ENCODE measurements at regions not wholly inside any gene's neighbourhood (a gene's known extent, or its start where the extent isn't known, plus 50 kb on each side); places are given as distances from the start of the nearest gene placed in this dataset.

DNA sequence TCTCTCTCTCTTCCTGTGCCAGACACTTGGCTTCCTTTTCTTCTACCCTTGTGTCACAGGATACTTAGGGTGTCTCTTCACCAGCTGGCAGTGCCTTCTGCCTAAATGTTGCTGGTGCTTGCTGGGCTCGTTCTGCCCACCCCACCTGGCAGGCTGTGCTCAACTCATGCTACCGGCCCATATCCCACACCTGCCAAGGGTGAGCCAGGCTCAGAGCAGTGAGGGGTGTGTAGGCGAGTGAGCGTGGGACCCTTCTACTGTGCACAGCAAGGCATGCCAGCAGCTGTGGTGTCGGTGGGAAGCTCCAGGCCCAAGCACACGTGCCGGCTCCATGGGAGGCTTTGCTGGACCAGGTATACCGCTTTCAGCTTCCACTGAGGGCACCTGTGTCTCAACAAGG lies 1626.7 kb upstream of the ACO1 start:
- no peaks in the 10 kb centered on the region for H3K36me3 ChIP-seq (ENCODE audit: insufficient read depth, insufficient read length, low read length)
- no peak overlapping the region for H3K4me3 ChIP-seq (ENCODE audit: insufficient read length, low read depth)
- no peaks in the 10 kb centered on the region for H3K4me1 ChIP-seq (ENCODE audit: insufficient read depth, insufficient read length)
- DNase-seq (ENCODE audit: low read depth, low spot score), result no peak
- no peaks in the 10 kb centered on the region for H3K27me3 ChIP-seq (ENCODE audit: insufficient read depth, insufficient read length)
- no peak overlapping the region for H3K9ac ChIP-seq (ENCODE audit: insufficient read length, low read depth)
- TF ChIP-seq ZNF274 (IDR thresholded peaks at IDR 0.05; ENCODE audit: low read depth, low read length) (no peak), SUZ12 (IDR thresholded peaks at IDR 0.05; ENCODE audit: extremely low read depth, insufficient read depth, insufficient read length) (no peak), YY1 (IDR thresholded peaks at IDR 0.05; ENCODE audit: insufficient read depth, insufficient read length) (no peak)
- peaks cover 10% of the 10 kb centered on the region; the same call in 1 of the 2 replicates for H3K9me3 ChIP-seq (ENCODE audit: insufficient read depth, low read length)

DNA sequence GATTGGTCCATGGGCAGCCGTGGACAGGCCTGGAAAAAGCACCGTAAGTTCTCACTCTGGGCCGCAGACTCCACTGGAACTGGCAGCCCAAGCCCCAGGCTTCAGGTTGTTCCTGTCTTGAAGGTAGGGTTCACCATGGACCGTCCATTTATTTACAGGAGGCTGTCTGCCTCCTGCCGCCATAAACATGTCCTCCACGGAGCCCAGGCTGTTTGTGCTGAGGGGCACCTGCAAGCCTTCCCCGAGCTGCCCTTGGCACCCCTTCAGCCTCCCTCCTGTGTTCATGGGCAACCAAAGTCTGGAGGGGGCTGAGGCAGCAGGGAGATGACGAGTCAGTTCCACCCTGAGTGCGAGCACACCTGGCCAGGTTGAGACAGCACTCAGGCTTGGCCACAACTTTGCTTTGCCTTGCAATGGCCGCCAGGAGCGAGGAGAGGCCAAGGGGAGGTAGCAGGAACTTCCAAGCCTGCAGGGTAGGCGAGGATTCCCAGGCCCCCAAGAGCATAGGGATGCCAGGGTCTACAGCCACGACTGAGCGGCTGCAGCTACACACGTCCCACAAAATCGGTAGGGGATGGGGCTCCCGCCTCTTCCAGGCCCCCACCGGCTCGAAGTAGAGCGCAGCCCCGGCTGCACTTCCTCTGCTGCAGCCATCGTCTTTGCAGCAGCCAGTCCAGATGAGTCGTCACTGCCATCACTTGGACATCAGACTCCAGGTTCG lies 1625.6 kb upstream of the ACO1 start:
- DNase-seq (ENCODE audit: low read depth, low spot score), result no peak
- H3K9ac ChIP-seq (ENCODE audit: insufficient read length, low read depth), result no peak overlapping the region
- H3K36me3 ChIP-seq (ENCODE audit: insufficient read depth, insufficient read length, low read length), result no peaks in the 10 kb centered on the region
- no peaks in the 10 kb centered on the region for H3K4me1 ChIP-seq (ENCODE audit: insufficient read depth, insufficient read length)
- no peak overlapping the region for H3K4me3 ChIP-seq (ENCODE audit: insufficient read length, low read depth)
- TF ChIP-seq ZNF274 (IDR thresholded peaks at IDR 0.05; ENCODE audit: low read depth, low read length) (no peak), SUZ12 (IDR thresholded peaks at IDR 0.05; ENCODE audit: extremely low read depth, insufficient read depth, insufficient read length) (no peak), YY1 (IDR thresholded peaks at IDR 0.05; ENCODE audit: insufficient read depth, insufficient read length) (no peak)
- H3K27me3 ChIP-seq (ENCODE audit: insufficient read depth, insufficient read length), result no peaks in the 10 kb centered on the region
- H3K9me3 ChIP-seq (ENCODE audit: insufficient read depth, low read length), result peaks cover 10% of the 10 kb centered on the region; the same call in 1 of the 2 replicates

DNA sequence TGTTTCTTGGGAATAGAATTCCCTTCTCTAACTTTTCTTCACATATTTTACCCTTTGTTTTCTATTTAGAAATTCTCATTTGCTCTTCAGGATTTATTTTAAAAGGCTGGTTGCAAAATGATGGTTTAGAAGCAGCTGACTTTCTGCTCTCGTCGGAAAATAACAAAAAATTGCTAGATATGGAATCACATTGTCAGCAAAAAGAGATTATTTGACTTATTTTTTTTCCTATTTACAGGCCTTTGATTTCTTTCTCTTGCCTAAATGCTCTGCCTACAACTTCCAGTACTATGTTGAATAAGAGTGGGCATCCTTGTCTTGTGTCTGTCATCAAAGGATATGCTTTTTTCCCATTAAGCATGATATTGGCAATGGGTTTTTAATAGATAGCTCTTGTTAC lies 1619.1 kb upstream of the ACO1 start:
- Histone ChIP-seq H3K9ac (ENCODE audit: insufficient read length, low read depth) (no peak overlapping the region), H3K9me3 (ENCODE audit: insufficient read depth, low read length) (no peaks in the 10 kb centered on the region), H3K4me1 (ENCODE audit: insufficient read depth, insufficient read length) (no peaks in the 10 kb centered on the region), H3K27me3 (ENCODE audit: insufficient read depth, insufficient read length) (no peaks in the 10 kb centered on the region), H3K4me3 (ENCODE audit: insufficient read length, low read depth) (no peak overlapping the region), H3K36me3 (ENCODE audit: insufficient read depth, insufficient read length, low read length) (no peaks in the 10 kb centered on the region)
- TF ChIP-seq ZNF274 (IDR thresholded peaks at IDR 0.05; ENCODE audit: low read depth, low read length) (no peak), SUZ12 (IDR thresholded peaks at IDR 0.05; ENCODE audit: extremely low read depth, insufficient read depth, insufficient read length) (no peak), YY1 (IDR thresholded peaks at IDR 0.05; ENCODE audit: insufficient read depth, insufficient read length) (no peak)
- no peak for DNase-seq (ENCODE audit: low read depth, low spot score)

DNA sequence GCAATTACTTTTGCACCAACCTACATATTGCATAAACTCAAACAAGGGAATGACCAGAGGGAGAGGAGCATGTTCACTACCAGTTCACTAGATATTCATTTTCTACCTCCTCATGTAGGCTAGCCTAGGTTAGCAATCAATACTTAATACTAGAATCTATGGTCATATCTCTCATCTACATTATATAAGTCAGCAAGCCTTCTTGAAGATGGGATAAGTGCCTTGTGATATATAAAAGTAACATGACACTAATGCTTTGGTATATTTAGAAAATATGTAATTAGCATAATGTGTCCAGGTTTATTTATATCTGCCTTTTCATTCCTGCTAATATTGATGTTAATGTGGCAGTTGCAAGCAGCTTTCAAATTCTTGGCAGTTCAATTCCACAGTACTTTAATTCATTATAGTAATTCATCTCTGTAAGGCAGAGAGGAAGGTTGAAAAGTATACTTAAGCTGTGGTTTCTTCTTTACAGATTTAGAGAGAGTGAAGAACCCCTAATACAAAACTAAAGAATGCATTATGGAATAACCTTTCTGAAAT lies 1613.2 kb upstream of the ACO1 start:
- no peak for DNase-seq (ENCODE audit: low read depth, low spot score)
- TF ChIP-seq ZNF274 (IDR thresholded peaks at IDR 0.05; ENCODE audit: low read depth, low read length) (no peak), YY1 (IDR thresholded peaks at IDR 0.05; ENCODE audit: insufficient read depth, insufficient read length) (no peak), SUZ12 (IDR thresholded peaks at IDR 0.05; ENCODE audit: extremely low read depth, insufficient read depth, insufficient read length) (no peak)
- no peaks in the 10 kb centered on the region for H3K9me3 ChIP-seq (ENCODE audit: insufficient read depth, low read length)
- H3K27me3 ChIP-seq (ENCODE audit: insufficient read depth, insufficient read length), result no peaks in the 10 kb centered on the region
- no peaks in the 10 kb centered on the region for H3K36me3 ChIP-seq (ENCODE audit: insufficient read depth, insufficient read length, low read length)
- H3K4me1 ChIP-seq (ENCODE audit: insufficient read depth, insufficient read length), result no peaks in the 10 kb centered on the region
- no peak overlapping the region for H3K4me3 ChIP-seq (ENCODE audit: insufficient read length, low read depth)
- no peak overlapping the region for H3K9ac ChIP-seq (ENCODE audit: insufficient read length, low read depth)

DNA sequence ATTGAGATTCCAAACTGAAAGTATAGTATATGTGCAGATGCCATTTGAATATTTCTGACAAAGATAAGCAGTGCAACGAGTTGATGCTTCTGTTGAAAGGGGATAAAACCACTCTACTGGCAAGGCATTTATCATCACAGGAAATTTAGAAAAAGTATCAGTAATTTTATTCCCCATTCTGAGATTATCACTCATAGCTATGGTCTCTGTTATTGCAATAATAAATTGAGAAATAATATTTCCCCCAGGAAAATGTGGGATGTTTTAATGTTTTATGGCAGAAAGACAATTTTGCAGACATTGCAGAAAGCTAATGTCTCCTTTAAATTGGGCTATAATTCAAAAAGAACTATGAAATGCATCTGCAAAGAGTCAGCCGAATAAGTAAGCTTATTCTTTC lies 1612.7 kb upstream of the ACO1 start:
- Histone ChIP-seq H3K27me3 (ENCODE audit: insufficient read depth, insufficient read length) (no peaks in the 10 kb centered on the region), H3K9ac (ENCODE audit: insufficient read length, low read depth) (no peak overlapping the region), H3K36me3 (ENCODE audit: insufficient read depth, insufficient read length, low read length) (no peaks in the 10 kb centered on the region), H3K9me3 (ENCODE audit: insufficient read depth, low read length) (no peaks in the 10 kb centered on the region), H3K4me3 (ENCODE audit: insufficient read length, low read depth) (no peak overlapping the region), H3K4me1 (ENCODE audit: insufficient read depth, insufficient read length) (no peaks in the 10 kb centered on the region)
- TF ChIP-seq SUZ12 (IDR thresholded peaks at IDR 0.05; ENCODE audit: extremely low read depth, insufficient read depth, insufficient read length) (no peak), ZNF274 (IDR thresholded peaks at IDR 0.05; ENCODE audit: low read depth, low read length) (no peak), YY1 (IDR thresholded peaks at IDR 0.05; ENCODE audit: insufficient read depth, insufficient read length) (no peak)
- DNase-seq (ENCODE audit: low read depth, low spot score), result no peak

DNA sequence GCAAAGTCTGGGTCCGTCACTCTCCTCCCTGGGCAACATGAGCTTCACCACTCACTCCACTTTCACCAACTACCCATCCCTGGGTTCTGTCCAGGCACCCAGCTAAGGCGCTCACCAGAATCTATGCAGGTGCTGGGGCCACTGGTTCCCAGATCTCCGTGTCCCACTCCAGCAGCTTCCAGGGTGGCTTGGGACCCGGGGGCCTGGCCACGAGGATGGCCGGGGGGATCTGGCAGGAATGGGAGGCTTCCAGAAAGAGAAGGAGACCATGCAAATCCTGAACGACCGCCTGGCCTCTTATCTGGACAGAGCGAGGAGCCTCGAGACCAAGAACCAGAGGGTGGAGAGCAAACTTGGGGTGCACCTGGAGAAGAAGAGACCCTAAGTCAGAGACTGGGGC lies 1611.0 kb upstream of the ACO1 start:
- no peak overlapping the region for H3K9ac ChIP-seq (ENCODE audit: insufficient read length, low read depth)
- H3K4me3 ChIP-seq (ENCODE audit: insufficient read length, low read depth), result no peak overlapping the region
- no peaks in the 10 kb centered on the region for H3K9me3 ChIP-seq (ENCODE audit: insufficient read depth, low read length)
- no peaks in the 10 kb centered on the region for H3K27me3 ChIP-seq (ENCODE audit: insufficient read depth, insufficient read length)
- TF ChIP-seq YY1 (IDR thresholded peaks at IDR 0.05; ENCODE audit: insufficient read depth, insufficient read length), result no peak
- TF ChIP-seq SUZ12 (IDR thresholded peaks at IDR 0.05; ENCODE audit: extremely low read depth, insufficient read depth, insufficient read length), result no peak
- TF ChIP-seq ZNF274 (IDR thresholded peaks at IDR 0.05; ENCODE audit: low read depth, low read length), result no peak
- no peak for DNase-seq (ENCODE audit: low read depth, low spot score)
- no peaks in the 10 kb centered on the region for H3K36me3 ChIP-seq (ENCODE audit: insufficient read depth, insufficient read length, low read length)
- no peaks in the 10 kb centered on the region for H3K4me1 ChIP-seq (ENCODE audit: insufficient read depth, insufficient read length)

DNA sequence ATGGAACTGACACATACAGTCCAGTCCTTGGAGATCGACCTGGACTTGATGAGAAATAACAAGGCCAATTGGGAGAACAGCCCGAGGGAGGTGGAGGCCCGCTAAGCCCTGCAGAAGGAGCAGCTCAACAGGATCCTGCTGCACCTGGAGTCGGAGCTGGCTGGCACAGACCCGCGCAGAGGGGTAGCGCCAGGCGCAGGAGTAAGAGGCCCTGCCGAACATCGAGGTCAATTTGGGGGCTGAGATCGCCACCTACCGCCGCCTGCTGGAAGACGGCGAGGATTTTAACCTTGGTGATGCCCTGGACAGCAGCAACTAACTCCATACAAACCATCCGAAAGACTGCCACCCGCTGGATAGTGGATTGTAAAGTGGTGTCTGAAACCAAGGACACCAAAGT lies 1610.1 kb upstream of the ACO1 start:
- H3K9me3 ChIP-seq (ENCODE audit: insufficient read depth, low read length), result no peaks in the 10 kb centered on the region
- no peaks in the 10 kb centered on the region for H3K36me3 ChIP-seq (ENCODE audit: insufficient read depth, insufficient read length, low read length)
- H3K4me3 ChIP-seq (ENCODE audit: insufficient read length, low read depth), result no peak overlapping the region
- no peak for TF ChIP-seq ZNF274 (IDR thresholded peaks at IDR 0.05; ENCODE audit: low read depth, low read length)
- no peak for TF ChIP-seq SUZ12 (IDR thresholded peaks at IDR 0.05; ENCODE audit: extremely low read depth, insufficient read depth, insufficient read length)
- TF ChIP-seq YY1 (IDR thresholded peaks at IDR 0.05; ENCODE audit: insufficient read depth, insufficient read length), result no peak
- H3K9ac ChIP-seq (ENCODE audit: insufficient read length, low read depth), result no peak overlapping the region
- peak; percentile 67 for DNase-seq (ENCODE audit: low read depth, low spot score)
- no peaks in the 10 kb centered on the region for H3K4me1 ChIP-seq (ENCODE audit: insufficient read depth, insufficient read length)
- no peaks in the 10 kb centered on the region for H3K27me3 ChIP-seq (ENCODE audit: insufficient read depth, insufficient read length)

Measured in NT2/D1 (cell line).